ENCODE measurements at regions not wholly inside any gene's neighbourhood (a gene's known extent, or its start where the extent isn't known, plus 50 kb on each side); places are given as distances from the start of the nearest gene placed in this dataset.

DNA sequence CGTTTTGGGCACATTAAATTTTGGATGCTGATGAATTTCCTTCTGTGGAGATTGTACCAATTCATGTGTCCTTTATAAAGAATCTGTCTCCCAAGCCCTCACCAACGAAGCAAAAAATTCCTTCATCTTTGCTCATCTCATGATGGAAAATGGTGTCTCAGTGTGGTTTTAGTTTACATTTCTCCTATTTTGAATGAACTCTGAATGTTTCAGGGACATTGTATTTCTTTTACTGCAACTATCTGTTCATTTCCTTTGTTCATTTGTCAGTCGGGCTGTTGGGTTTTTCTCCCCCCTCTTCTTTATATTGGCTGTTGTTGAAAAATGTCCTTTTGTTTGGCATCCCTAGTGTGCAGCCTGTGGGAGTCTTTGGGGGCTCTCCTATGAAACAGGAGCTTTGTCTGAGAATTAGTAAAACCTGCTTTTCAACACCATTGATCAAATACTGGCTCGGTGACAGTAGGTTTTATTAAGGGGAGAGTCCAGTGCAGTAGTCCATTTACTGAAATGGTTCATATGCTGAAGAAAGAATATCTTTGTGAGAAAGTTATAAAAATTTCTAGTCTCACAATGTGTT, 91.3 kb upstream of the C1QTNF9B start:
- no peak overlapping the region for H3K4me3 ChIP-seq (ENCODE audit: control insufficient read depth, low read depth, low read length)
- DNase-seq (ENCODE audit: low read depth): no peak
- TF ChIP-seq, protein P1, sequence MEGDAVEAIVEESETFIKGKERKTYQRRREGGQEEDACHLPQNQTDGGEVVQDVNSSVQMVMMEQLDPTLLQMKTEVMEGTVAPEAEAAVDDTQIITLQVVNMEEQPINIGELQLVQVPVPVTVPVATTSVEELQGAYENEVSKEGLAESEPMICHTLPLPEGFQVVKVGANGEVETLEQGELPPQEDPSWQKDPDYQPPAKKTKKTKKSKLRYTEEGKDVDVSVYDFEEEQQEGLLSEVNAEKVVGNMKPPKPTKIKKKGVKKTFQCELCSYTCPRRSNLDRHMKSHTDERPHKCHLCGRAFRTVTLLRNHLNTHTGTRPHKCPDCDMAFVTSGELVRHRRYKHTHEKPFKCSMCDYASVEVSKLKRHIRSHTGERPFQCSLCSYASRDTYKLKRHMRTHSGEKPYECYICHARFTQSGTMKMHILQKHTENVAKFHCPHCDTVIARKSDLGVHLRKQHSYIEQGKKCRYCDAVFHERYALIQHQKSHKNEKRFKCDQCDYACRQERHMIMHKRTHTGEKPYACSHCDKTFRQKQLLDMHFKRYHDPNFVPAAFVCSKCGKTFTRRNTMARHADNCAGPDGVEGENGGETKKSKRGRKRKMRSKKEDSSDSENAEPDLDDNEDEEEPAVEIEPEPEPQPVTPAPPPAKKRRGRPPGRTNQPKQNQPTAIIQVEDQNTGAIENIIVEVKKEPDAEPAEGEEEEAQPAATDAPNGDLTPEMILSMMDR (conservative IDR thresholded peaks at IDR 0.05; ENCODE audit: control insufficient read depth, insufficient read depth, low read depth, low read length): no peak

DNA sequence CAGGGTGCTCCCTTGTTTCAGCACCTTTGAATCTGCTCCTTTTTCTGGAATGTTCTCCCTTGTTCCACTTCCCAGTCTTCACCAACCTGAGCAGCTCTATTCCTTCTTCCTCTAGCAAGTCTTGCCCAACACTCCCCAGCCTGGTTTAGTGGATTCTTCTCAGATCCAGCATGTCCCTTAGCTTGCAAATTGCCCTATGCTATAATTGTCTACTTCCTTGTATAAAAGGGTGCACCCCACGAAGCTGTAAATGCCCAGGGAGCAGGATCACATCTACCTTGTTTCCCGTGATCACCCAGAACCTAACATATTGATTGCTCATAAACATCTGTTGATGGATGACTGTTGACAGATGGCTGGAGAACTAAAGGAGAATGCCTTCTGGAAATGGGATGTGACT, 93.2 kb upstream of the C1QTNF9B start:
- no peak for DNase-seq (ENCODE audit: low read depth)
- no peak overlapping the region for H3K4me3 ChIP-seq (ENCODE audit: control insufficient read depth, low read depth, low read length)
- TF ChIP-seq, protein P1 (conservative IDR thresholded peaks at IDR 0.05; ENCODE audit: control insufficient read depth, insufficient read depth, low read depth, low read length): no peak

DNA sequence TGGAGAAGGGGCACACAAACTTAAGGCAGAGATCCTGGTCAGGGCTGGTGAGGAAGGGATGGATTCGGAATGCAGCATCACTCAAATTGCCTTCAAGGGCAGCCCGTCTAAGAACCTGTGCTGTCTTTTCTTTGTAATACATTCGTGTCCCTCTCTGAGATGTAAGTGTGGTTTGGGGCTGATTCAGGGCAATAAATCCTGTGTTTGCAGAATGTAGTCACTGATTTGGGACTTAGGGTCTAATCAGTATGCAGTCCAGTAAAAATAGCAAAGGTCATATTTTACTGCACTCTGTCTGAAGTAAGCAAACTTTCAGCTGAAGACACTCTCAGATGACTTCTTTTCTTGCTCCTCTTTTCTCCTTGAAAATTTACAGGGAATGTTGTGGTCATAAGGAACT, 93.8 kb upstream of the C1QTNF9B start:
- H3K4me3 ChIP-seq (ENCODE audit: control insufficient read depth, low read depth, low read length): no peak overlapping the region
- TF ChIP-seq, protein P1 (conservative IDR thresholded peaks at IDR 0.05; ENCODE audit: control insufficient read depth, insufficient read depth, low read depth, low read length): no peak
- no peak for DNase-seq (ENCODE audit: low read depth)

DNA sequence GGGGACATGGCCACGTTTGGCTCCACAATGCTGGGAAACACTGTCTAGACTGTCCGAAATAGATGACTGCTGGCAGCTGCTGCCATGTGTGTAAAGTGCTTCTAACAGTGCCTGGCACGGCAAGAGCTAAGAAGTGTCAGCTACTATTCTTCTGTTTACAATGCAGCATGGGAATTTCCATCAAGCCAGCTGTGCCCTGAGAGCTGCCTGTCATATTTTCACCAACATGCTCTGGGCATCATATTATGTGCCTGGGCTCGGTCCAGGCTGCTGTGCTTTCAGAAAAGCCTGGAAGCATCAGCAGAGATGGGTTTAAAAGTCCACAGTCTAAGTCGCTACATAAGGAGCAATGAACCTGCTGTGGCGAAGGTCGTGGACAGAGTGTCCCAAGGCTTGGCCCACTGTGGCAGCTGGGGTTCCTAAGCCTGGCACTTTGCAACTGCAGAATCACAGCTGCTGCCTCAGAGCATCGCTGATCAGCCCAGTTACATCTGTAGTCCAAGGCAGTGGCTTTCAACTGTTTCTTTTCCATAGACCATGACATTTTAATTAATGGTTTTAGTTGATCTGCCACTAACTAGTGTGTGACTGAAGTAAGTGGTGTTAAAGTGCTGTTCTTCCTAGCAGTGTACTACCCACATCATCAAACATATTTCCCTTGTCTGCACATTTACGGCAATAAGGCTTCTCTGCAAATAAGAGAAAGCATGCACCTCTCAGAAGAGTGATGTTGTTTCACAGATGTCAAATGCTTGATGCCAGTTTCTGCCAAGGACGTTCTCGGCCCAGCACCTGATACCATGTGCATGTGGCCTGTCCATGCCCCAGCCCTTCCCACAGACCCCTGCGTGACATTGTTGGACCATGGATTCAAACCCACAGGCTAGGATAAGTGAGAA, 95.7 kb upstream of the C1QTNF9B start:
- no peak for DNase-seq (ENCODE audit: low read depth)
- no peak overlapping the region for H3K4me3 ChIP-seq (ENCODE audit: control insufficient read depth, low read depth, low read length)
- TF ChIP-seq, protein P1 (conservative IDR thresholded peaks at IDR 0.05; ENCODE audit: control insufficient read depth, insufficient read depth, low read depth, low read length): no peak

DNA sequence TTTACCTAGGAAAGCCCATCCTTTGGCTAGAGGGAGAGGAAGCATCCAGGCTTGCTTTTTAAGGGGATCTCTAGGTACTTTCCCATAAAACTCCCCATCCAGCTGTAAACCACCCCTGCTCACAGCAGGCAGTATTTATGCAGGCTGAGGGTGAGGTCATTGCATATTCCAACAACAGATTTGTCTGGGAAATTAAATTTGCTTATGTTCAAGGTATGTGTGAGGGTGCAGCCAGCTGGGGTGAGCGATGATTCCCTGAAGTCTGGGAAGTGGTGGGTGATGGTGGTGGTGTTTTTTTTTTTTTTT, 96.3 kb upstream of the C1QTNF9B start:
- TF ChIP-seq, protein P1 (conservative IDR thresholded peaks at IDR 0.05; ENCODE audit: control insufficient read depth, insufficient read depth, low read depth, low read length): no peak
- H3K4me3 ChIP-seq (ENCODE audit: control insufficient read depth, low read depth, low read length): no peak overlapping the region
- DNase-seq (ENCODE audit: low read depth): no peak

DNA sequence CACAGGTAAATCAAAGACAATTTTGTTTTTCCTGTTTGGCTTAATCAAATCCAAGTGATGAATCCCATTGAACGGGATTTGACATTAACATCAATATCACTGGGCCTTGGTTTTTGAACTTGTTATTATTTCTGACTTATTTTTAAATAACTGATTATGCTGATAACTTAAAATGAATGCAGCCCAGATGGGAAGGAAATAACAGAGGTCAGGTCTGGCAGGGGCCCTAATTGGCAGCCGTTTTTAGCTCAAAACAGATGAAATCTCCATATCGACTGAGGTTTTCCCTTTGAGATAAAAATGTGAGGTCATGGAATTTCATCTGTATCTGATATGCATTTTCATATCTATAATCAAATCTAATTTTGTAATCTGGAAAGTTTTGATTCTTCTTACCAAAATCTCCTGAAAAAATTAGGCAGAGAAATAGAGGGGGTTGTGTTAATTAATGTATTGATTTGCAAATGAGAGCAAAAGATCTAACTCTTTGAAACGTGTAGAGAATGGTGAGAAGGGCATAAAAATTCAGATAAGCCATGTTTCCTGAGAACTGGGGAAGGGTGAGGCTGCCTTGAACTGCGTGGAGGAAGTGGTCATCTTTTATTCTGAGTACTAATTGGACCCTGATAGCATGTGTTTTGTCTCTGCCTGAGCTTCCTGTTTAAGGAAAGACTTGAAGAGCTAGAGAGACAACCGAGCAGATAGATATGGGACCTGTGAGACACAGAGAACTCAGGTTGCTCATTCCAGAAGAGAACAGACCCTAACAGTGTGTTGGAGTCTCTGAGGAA, 98.2 kb upstream of the C1QTNF9B start:
- no peak overlapping the region for H3K4me3 ChIP-seq (ENCODE audit: control insufficient read depth, low read depth, low read length)
- TF ChIP-seq, protein P1 (conservative IDR thresholded peaks at IDR 0.05; ENCODE audit: control insufficient read depth, insufficient read depth, low read depth, low read length): no peak
- no peak for DNase-seq (ENCODE audit: low read depth)

Data from fibroblast of mammary gland (primary cell).